IPS-NIHi7 (cell line): ENCODE measurements at regions not wholly inside any gene's neighbourhood (a gene's known extent, or its start where the extent isn't known, plus 50 kb on each side); places are given as distances from the start of the nearest gene placed in this dataset.
"Not testable (repeated sequence)": the region's sequence is repeated elsewhere in the genome, so short reads cannot be mapped to it uniquely, and the experiment has no call there.

ENCODE experiments used
- DNase-seq: peaks from one replicate; pipeline ENCODE4 v3.0.0; 2012; ENCODE audit warnings: mixed read lengths; ENCODE audit errors: extremely low spot score

- DNase-seq: no peak
These were observed 79.4 kb downstream of the IGLL1 start for GRCh38 chr22:23500508-23501260.

GRCh38 chr22:23499845-23500500 lies 80.1 kb downstream of the IGLL1 start:
- no peak for DNase-seq

- no peak for DNase-seq
These were observed 81.0 kb downstream of the IGLL1 start for GRCh38 chr22:23498811-23499798.

GRCh38 chr22:23497889-23498288 lies 82.2 kb downstream of the IGLL1 start:
- not testable (repeated sequence) for DNase-seq

GRCh38 chr22:23497016-23497885 lies 82.8 kb downstream of the IGLL1 start:
- DNase-seq: no peak

- no peak for DNase-seq
These were observed 83.7 kb downstream of the IGLL1 start for GRCh38 chr22:23496445-23496833.

GRCh38 chr22:23495614-23496444 lies 84.3 kb downstream of the IGLL1 start:
- DNase-seq: no peak

- no peak for DNase-seq
These were observed 85.2 kb downstream of the IGLL1 start for GRCh38 chr22:23494930-23495266.

- DNase-seq: no peak
These were observed 94.6 kb downstream of the IGLL1 start for GRCh38 chr22:23485490-23485889.

- DNase-seq: no peak
These were observed 95.4 kb downstream of the IGLL1 start for GRCh38 chr22:23484651-23485050.

- no peak for DNase-seq
These were observed 98.7 kb downstream of the IGLL1 start for GRCh38 chr22:23481369-23481768.

- no peak for DNase-seq
These were observed 101.9 kb downstream of the IGLL1 start for GRCh38 chr22:23478175-23478574.

GRCh38 chr22:23474531-23474930 lies 105.6 kb downstream of the IGLL1 start:
- DNase-seq: not testable (repeated sequence)

GRCh38 chr22:23473901-23474300 lies 106.2 kb downstream of the IGLL1 start:
- no peak for DNase-seq

GRCh38 chr22:23472376-23472775 lies 107.7 kb downstream of the IGLL1 start:
- DNase-seq: not testable (repeated sequence)

- no peak for DNase-seq
These were observed 108.4 kb downstream of the IGLL1 start for GRCh38 chr22:23471698-23472097.

GRCh38 chr22:23470811-23471389 lies 109.2 kb downstream of the IGLL1 start:
- DNase-seq: no peak

GRCh38 chr22:23467721-23468294 lies 112.3 kb downstream of the IGLL1 start:
- no peak for DNase-seq

- DNase-seq: no peak
These were observed 113.7 kb downstream of the IGLL1 start for GRCh38 chr22:23466351-23466750.

GRCh38 chr22:23464796-23465195 lies 115.3 kb downstream of the IGLL1 start:
- not testable (repeated sequence) for DNase-seq
